Smooth muscle cell (in vitro differentiated cells): ENCODE measurements at regions not wholly inside any gene's neighbourhood (a gene's known extent, or its start where the extent isn't known, plus 50 kb on each side); places are given as distances from the start of the nearest gene placed in this dataset.
"Not testable (repeated sequence)": the region's sequence is repeated elsewhere in the genome, so short reads cannot be mapped to it uniquely, and the experiment has no call there.

ENCODE experiments used
- DNase-seq: peaks from one replicate; lab custom pipeline; 2025; ENCODE audit not compliant: unreplicated experiment; lab: John Stamatoyannopoulos, UW
- H2AFZ ChIP-seq: fragments of 200-600 bp; sonication (generic); 2 replicates; pipeline ENCODE4 v1.6.0; 2016; ENCODE audit warnings: antibody characterized with exemption, low read depth, mild to moderate bottlenecking
- H3F3A ChIP-seq: fragments of 200-600 bp; sonication (generic); 2 replicates; pipeline ENCODE4 v1.6.0; 2017; ENCODE audit warnings: antibody characterized with exemption, low read depth
- H3K27ac ChIP-seq: fragments of 200-600 bp; sonication (generic); 2 replicates; pipeline ENCODE4 v1.5.1; 2016; ENCODE audit warnings: low read depth, mild to moderate bottlenecking
- H3K27me3 ChIP-seq: fragments of 200-600 bp; sonication (generic); 2 replicates; pipeline ENCODE4 v1.6.1; 2016; ENCODE audit warnings: low read depth, mild to moderate bottlenecking
- H3K36me3 ChIP-seq: fragments of 200-600 bp; sonication (generic); 2 replicates; pipeline ENCODE4 v1.5.1; 2016; ENCODE audit warnings: low read depth
- H3K4me1 ChIP-seq: fragments of 200-600 bp; sonication (generic); 2 replicates; pipeline ENCODE4 v1.5.1; 2016; ENCODE audit warnings: low read depth
- H3K4me2 ChIP-seq: fragments of 200-600 bp; sonication (generic); 2 replicates; pipeline ENCODE4 v1.6.0; 2016; ENCODE audit warnings: mild to moderate bottlenecking
- H3K4me3 ChIP-seq: fragments of 200-600 bp; sonication (generic); 2 replicates; pipeline ENCODE4 v1.5.1; 2016; ENCODE audit warnings: mild to moderate bottlenecking
- H3K79me2 ChIP-seq: fragments of 200-600 bp; sonication (generic); 2 replicates; pipeline ENCODE4 v1.6.0; 2016; ENCODE audit warnings: low read depth, mild to moderate bottlenecking
- H3K9ac ChIP-seq: fragments of 200-600 bp; sonication (generic); 2 replicates; pipeline ENCODE4 v1.6.0; 2016; ENCODE audit warnings: low read depth
- H3K9me3 ChIP-seq: fragments of 200-600 bp; sonication (generic); replicated peaks from 2 replicates; pipeline ENCODE4 v1.5.1; 2016; ENCODE audit warnings: low read depth
- H4K20me1 ChIP-seq: fragments of 200-600 bp; sonication (generic); 2 replicates; pipeline ENCODE4 v1.6.0; 2016; ENCODE audit warnings: low read depth
- WGBS: methylation state at CpG from one replicate; pipeline ENCODE4 v1.1.7; 2016; ENCODE audit warnings: low lambda C conversion rate; 5-methylcytosine and 5-hydroxymethylcytosine counted together
- TF ChIP-seq, protein P1 (sequence below): fragments of 200-600 bp; sonication (generic); IDR thresholded peaks from 2 replicates; pipeline ENCODE4 v1.5.1; 2017; ENCODE audit warnings: borderline replicate concordance, mild to moderate bottlenecking, antibody characterized with exemption; ENCODE audit not compliant: insufficient read depth, poor library complexity, severe bottlenecking

DNA sequence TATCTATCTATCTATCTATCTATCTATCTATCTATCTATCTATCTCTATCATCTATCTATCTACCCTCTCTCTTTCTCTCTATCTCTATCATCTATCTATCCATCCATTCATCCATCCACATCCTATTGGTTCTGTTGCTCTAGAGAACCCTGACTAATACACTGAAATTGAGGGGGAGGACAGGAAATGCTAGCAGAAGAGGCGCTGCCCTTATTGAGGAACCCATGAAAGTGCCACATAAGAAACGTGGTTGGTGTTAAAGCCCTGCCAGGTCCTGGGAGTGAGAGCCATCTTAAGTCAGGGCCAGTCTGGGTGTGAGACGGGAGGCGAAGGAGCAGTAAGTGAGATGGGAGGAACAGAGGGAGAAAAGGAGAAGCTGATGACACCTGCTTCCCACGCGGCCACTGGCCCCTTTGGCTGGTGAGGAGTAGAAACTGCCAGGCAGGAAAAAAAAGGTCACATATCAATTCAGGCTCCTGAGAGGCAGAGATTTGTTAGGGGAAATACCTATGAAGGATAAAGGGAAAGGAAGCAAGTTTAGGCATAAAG, 87.9 kb upstream of the PLET1 start:
- DNase-seq: no peak
- Histone ChIP-seq H3K9ac (no peak overlapping the region), H3K27me3 (peaks cover 3% of the 10 kb centered on the region), H3K4me3 (no peak overlapping the region), H3K4me2 (no peak overlapping the region), H3K4me1 (no peaks in the 10 kb centered on the region), H3F3A (no peaks in the 10 kb centered on the region), H3K36me3 (no peaks in the 10 kb centered on the region), H3K27ac (no peak overlapping the region), H3K79me2 (no peaks in the 10 kb centered on the region), H2AFZ (no peak overlapping the region), H3K9me3 (no peaks in the 10 kb centered on the region), H4K20me1 (no peaks in the 10 kb centered on the region)
- TF ChIP-seq, protein P1, sequence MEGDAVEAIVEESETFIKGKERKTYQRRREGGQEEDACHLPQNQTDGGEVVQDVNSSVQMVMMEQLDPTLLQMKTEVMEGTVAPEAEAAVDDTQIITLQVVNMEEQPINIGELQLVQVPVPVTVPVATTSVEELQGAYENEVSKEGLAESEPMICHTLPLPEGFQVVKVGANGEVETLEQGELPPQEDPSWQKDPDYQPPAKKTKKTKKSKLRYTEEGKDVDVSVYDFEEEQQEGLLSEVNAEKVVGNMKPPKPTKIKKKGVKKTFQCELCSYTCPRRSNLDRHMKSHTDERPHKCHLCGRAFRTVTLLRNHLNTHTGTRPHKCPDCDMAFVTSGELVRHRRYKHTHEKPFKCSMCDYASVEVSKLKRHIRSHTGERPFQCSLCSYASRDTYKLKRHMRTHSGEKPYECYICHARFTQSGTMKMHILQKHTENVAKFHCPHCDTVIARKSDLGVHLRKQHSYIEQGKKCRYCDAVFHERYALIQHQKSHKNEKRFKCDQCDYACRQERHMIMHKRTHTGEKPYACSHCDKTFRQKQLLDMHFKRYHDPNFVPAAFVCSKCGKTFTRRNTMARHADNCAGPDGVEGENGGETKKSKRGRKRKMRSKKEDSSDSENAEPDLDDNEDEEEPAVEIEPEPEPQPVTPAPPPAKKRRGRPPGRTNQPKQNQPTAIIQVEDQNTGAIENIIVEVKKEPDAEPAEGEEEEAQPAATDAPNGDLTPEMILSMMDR: no peak
- 94% methylated on average over 6 of the region's 6 CpGs for WGBS

DNA sequence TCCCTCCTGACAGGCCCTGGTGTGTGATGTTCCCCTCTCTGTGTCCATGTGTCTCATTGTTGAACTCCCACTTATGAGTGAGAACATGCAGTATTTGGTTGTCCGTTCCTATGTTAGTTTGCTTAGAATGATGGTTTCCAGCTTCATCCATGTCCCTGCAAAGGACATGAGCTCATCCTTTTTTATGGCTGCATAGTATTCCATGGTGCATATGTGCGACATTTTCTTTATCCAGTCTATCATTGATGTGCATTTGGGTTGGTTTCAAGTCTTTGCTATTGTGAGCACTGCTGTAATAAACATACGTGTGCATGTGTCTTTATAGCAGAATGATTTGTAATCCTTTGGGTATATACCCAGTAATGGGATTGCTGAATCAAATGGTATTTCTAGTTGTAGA, 90.8 kb upstream of the PLET1 start:
- not testable (repeated sequence) for H4K20me1 ChIP-seq, H3K4me2 ChIP-seq
- WGBS: 93% methylated on average over 3 of the region's 3 CpGs

DNA sequence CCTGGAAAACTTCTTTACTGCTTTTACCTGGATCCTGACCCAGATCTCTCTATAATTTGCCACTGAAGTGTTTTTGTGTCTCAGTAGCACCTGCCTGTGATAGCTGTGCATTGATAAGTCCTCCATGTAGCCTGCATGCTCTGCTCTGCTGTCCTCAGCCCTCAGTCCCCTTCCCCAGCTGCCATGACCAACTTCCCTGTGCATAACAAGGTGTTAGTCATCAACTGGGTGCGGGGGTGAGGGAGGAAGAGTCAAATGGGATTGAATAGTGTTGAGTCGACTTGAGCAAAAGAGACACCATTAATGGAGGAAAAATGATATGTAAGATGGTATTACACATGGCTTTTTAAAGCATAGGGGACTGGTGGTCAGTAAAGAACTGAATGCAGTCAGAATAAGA, 92.2 kb upstream of the PLET1 start:
- Histone ChIP-seq H4K20me1 (no peaks in the 10 kb centered on the region), H3K79me2 (no peaks in the 10 kb centered on the region), H3K27ac (no peak overlapping the region), H3F3A (no peaks in the 10 kb centered on the region), H3K9me3 (no peaks in the 10 kb centered on the region), H3K4me1 (no peaks in the 10 kb centered on the region), H3K4me3 (no peak overlapping the region), H3K9ac (no peak overlapping the region), H3K27me3 (peaks cover 3% of the 10 kb centered on the region), H3K36me3 (no peaks in the 10 kb centered on the region), H2AFZ (no peak overlapping the region), H3K4me2 (no peak overlapping the region)
- TF ChIP-seq, protein P1: no peak
- WGBS: 60% methylated on average over 2 of the region's 2 CpGs
- no peak for DNase-seq

More for the DNA sequence above, 90.8 kb upstream of the PLET1 start:
- H3K79me2 ChIP-seq, H2AFZ ChIP-seq, H3K27me3 ChIP-seq, H3K4me1 ChIP-seq, H3K4me3 ChIP-seq, H3K9ac ChIP-seq, H3K9me3 ChIP-seq, H3K36me3 ChIP-seq, H3F3A ChIP-seq, DNase-seq, H3K27ac ChIP-seq: not testable (repeated sequence)

DNA sequence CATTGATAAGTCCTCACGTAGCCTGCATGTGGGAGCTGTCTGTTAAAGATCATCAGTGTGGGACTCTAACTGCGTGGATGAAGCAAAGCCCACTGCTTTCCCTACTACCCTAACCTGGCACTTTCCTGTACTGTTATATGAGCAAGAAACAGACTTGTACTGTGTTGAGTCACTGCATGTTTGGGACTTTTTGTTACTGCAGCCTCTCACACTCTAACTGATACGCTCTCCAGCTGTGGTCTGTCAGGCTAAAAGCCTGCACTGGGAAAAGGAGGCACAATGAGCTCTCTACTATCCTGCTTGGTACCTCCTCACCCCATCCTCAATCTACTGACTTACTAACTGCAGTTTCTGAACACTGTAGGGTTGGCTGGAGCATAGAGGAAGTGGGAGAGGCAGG, 93.7 kb upstream of the PLET1 start:
- Histone ChIP-seq H2AFZ (no peak overlapping the region), H3K4me2 (no peak overlapping the region), H3K36me3 (no peaks in the 10 kb centered on the region), H3F3A (no peaks in the 10 kb centered on the region), H3K27ac (no peak overlapping the region), H3K9me3 (no peaks in the 10 kb centered on the region), H3K4me3 (no peak overlapping the region), H4K20me1 (no peaks in the 10 kb centered on the region), H3K4me1 (no peaks in the 10 kb centered on the region), H3K27me3 (no peaks in the 10 kb centered on the region), H3K9ac (no peak overlapping the region), H3K79me2 (no peaks in the 10 kb centered on the region)
- 92% methylated on average over 3 of the region's 3 CpGs for WGBS
- TF ChIP-seq, protein P1: no peak
- no peak for DNase-seq
